IMR-90 (cell line): ENCODE measurements at regions not wholly inside any gene's neighbourhood (a gene's known extent, or its start where the extent isn't known, plus 50 kb on each side); places are given as distances from the start of the nearest gene placed in this dataset.

Experiments
- ATAC-seq: fragments of 200-7000 bp; cut with Tn5 transposase; 2 replicates; pipeline ENCODE4 v1.9.1; 2020; ENCODE audit warnings: low read depth, mild to moderate bottlenecking, moderate library complexity
- BruUV-seq: library from RNA; stranded (reverse); fragments of 400-500 nt; replicated peaks from 2 replicates; lab custom pipeline; 2021; lab: Mats Ljungman, UMichigan
- CTCF ChIA-PET: fragments of 300-600 bp; formaldehyde crosslinking; extraction: SDS; loops from one replicate; lab custom pipeline; 2021; ENCODE audit warnings: antibody characterized with exemption; lab: Yijun Ruan, JAX
- POLR2A ChIA-PET: fragments of 300-600 bp; sonication (Branson Sonifier 250); formaldehyde crosslinking; loops from one replicate; lab custom pipeline; 2022; ENCODE audit warnings: antibody characterized with exemption; ENCODE audit not compliant: unreplicated experiment; lab: Charles Lee
- DNase-seq: peaks from one replicate; pipeline ENCODE4 v3.0.0; 2013
- H2AFZ ChIP-seq: replicated peaks from 2 replicates; pipeline ENCODE3; 2013; ENCODE audit warnings: low read length, mild to moderate bottlenecking; ENCODE audit not compliant: poor library complexity
- H2AK5ac ChIP-seq: 2 replicates; pipeline ENCODE4 v1.6.1; 2013; ENCODE audit warnings: low read depth, low read length, inconsistent platforms
- H2AK9ac ChIP-seq: replicated peaks from 2 replicates; pipeline ENCODE3; 2013; ENCODE audit warnings: mild to moderate bottlenecking, low read depth, low read length, moderate library complexity; ENCODE audit not compliant: poor library complexity
- H2BK120ac ChIP-seq: 2 replicates; pipeline ENCODE4 v1.6.1; 2013; ENCODE audit warnings: low read depth, low read length, inconsistent platforms
- H2BK15ac ChIP-seq: 3 replicates; pipeline ENCODE4 v1.6.1; 2013; ENCODE audit warnings: low read depth, low read length, inconsistent platforms
- H2BK20ac ChIP-seq: 2 replicates; pipeline ENCODE4 v1.6.1; 2013; ENCODE audit warnings: low read depth, mild to moderate bottlenecking, inconsistent platforms, low read length, moderate library complexity
- H2BK5ac ChIP-seq: 2 replicates; pipeline ENCODE4 v1.6.1; 2013; ENCODE audit warnings: mild to moderate bottlenecking, low read depth, low read length, inconsistent platforms; ENCODE audit not compliant: poor library complexity, severe bottlenecking
- H3K14ac ChIP-seq: replicated peaks from 2 replicates; pipeline ENCODE4 v1.6.1; 2013; ENCODE audit warnings: low read depth, low read length, inconsistent platforms
- H3K18ac ChIP-seq: 2 replicates; pipeline ENCODE4 v1.6.1; 2013; ENCODE audit warnings: low read depth, low read length, control low read depth
- H3K23ac ChIP-seq: 2 replicates; pipeline ENCODE4 v1.6.1; 2013; ENCODE audit warnings: low read depth, low read length, inconsistent platforms
- H3K27ac ChIP-seq: 2 replicates; pipeline ENCODE4 v1.5.1; 2013; ENCODE audit warnings: mild to moderate bottlenecking, control low read depth, low read length; ENCODE audit not compliant: insufficient read depth
- H3K27me3 ChIP-seq: 2 replicates; pipeline ENCODE4 v1.6.1; 2013; ENCODE audit warnings: low read length; ENCODE audit not compliant: control insufficient read depth, insufficient read depth
- H3K36me3 ChIP-seq: 2 replicates; pipeline ENCODE4 v1.6.1; 2013; ENCODE audit warnings: low read length, mixed read lengths; ENCODE audit not compliant: control insufficient read depth, insufficient read depth
- H3K4ac ChIP-seq: 2 replicates; pipeline ENCODE4 v1.6.1; 2013; ENCODE audit warnings: low read depth, low read length, inconsistent platforms
- H3K4me1 ChIP-seq: 2 replicates; pipeline ENCODE4 v1.6.1; 2013; ENCODE audit warnings: low read length, mixed read lengths; ENCODE audit not compliant: control insufficient read depth, insufficient read depth
- H3K4me2 ChIP-seq: 2 replicates; pipeline ENCODE4 v1.6.1; 2013; ENCODE audit warnings: low read depth, mild to moderate bottlenecking, control low read depth, low read length, moderate library complexity
- H3K4me3 ChIP-seq: 2 replicates; pipeline ENCODE4 v1.5.1; 2013; ENCODE audit warnings: low read depth, mild to moderate bottlenecking, control low read depth, low read length, moderate library complexity; ENCODE audit not compliant: insufficient read depth
- H3K56ac ChIP-seq: 2 replicates; pipeline ENCODE4 v1.6.1; 2013; ENCODE audit warnings: low read length, inconsistent platforms; ENCODE audit not compliant: insufficient read depth; ENCODE audit errors: extremely low read depth
- H3K79me1 ChIP-seq, 2 experiments: 2 replicates each; pipeline ENCODE4 v1.6.1; 2013; ENCODE audit warnings: low read length in 2 of 2, inconsistent platforms in 1 of 2, low read depth in 1 of 2
- H3K9ac ChIP-seq: 2 replicates; pipeline ENCODE4 v1.6.1; 2013; ENCODE audit warnings: low read depth, low read length, control low read depth
- H3K9me1 ChIP-seq: 2 replicates; pipeline ENCODE4 v1.6.1; 2013; ENCODE audit warnings: low read length, inconsistent platforms; ENCODE audit not compliant: insufficient read depth
- H3K9me3 ChIP-seq: 2 replicates; pipeline ENCODE4 v1.6.1; 2013; ENCODE audit warnings: low read length; ENCODE audit not compliant: control insufficient read depth, insufficient read depth
- H4K20me1 ChIP-seq: 2 replicates; pipeline ENCODE4 v1.6.1; 2013; ENCODE audit warnings: low read length, inconsistent platforms; ENCODE audit not compliant: insufficient read depth
- H4K5ac ChIP-seq: 2 replicates; pipeline ENCODE4 v1.6.1; 2013; ENCODE audit warnings: mild to moderate bottlenecking, low read depth, low read length, control low read depth
- H4K8ac ChIP-seq, 2 experiments: 2 replicates each; pipeline ENCODE4 v1.6.1; 2013; ENCODE audit warnings: low read depth in 2 of 2, low read length in 2 of 2, control low read depth in 1 of 2, inconsistent platforms in 1 of 2
- H4K91ac ChIP-seq: 2 replicates; pipeline ENCODE4 v1.6.1; 2013; ENCODE audit warnings: low read depth, low read length, inconsistent platforms; ENCODE audit not compliant: insufficient read depth
- BHLHE40 ChIP-seq: fragments of 150-350 bp; IDR thresholded peaks from 2 replicates; pipeline ENCODE4 v1.6.1; 2016; ENCODE audit warnings: mild to moderate bottlenecking, low read depth, low read length
- CEBPB ChIP-seq: IDR thresholded peaks from 2 replicates; pipeline ENCODE4 v1.6.1; 2012; ENCODE audit warnings: low read depth, low read length, improper control_type of control experiment
- CHD1 ChIP-seq: IDR thresholded peaks from 2 replicates; pipeline ENCODE4 v1.6.1; 2012; ENCODE audit warnings: low read depth, low read length, improper control_type of control experiment
- FOS ChIP-seq: fragments of 150-350 bp; IDR thresholded peaks from 2 replicates; pipeline ENCODE4 v1.6.1; 2016; ENCODE audit warnings: low read depth, low read length
- MAFK ChIP-seq: IDR thresholded peaks from 2 replicates; pipeline ENCODE4 v1.6.1; 2012; ENCODE audit warnings: low read depth, low read length, improper control_type of control experiment
- MAZ ChIP-seq: IDR thresholded peaks from 2 replicates; pipeline ENCODE4 v1.6.1; 2012; ENCODE audit warnings: low read depth, mild to moderate bottlenecking, low read length, improper control_type of control experiment, moderate library complexity, borderline replicate concordance
- MXI1 ChIP-seq: IDR thresholded peaks from 2 replicates; pipeline ENCODE4 v1.6.1; 2012; ENCODE audit warnings: low read depth, mild to moderate bottlenecking, low read length, moderate library complexity, borderline replicate concordance
- NFE2L2 ChIP-seq: fragments of 150-350 bp; IDR thresholded peaks from 2 replicates; pipeline ENCODE4 v1.6.1; 2016; ENCODE audit warnings: low read depth, mild to moderate bottlenecking, low read length
- POLR2A ChIP-seq: IDR thresholded peaks from 2 replicates; pipeline ENCODE4 v1.6.1; 2012; ENCODE audit warnings: mild to moderate bottlenecking, low read depth, low read length
- RAD21 ChIP-seq: IDR thresholded peaks from 2 replicates; pipeline ENCODE4 v1.6.1; 2012; ENCODE audit warnings: low read length, improper control_type of control experiment
- RCOR1 ChIP-seq: IDR thresholded peaks from 2 replicates; pipeline ENCODE4 v1.6.1; 2012; ENCODE audit warnings: mild to moderate bottlenecking, low read length, improper control_type of control experiment; ENCODE audit not compliant: insufficient replicate concordance
- RFX5 ChIP-seq: IDR thresholded peaks from 2 replicates; pipeline ENCODE4 v1.8.0; 2012; ENCODE audit warnings: low read depth, mild to moderate bottlenecking, low read length, moderate library complexity
- SMC3 ChIP-seq: fragments of 150-350 bp; IDR thresholded peaks from 2 replicates; pipeline ENCODE4 v1.6.1; 2016; ENCODE audit warnings: low read depth, mild to moderate bottlenecking, antibody characterized with exemption, low read length, moderate library complexity
- WGBS, 2 experiments: methylation state at CpG; one replicate each; pipeline versions ENCODE4 v1.1.5 to v1.1.7; 2013; ENCODE audit warnings: missing lambda C conversion rate in 2 of 2; ENCODE audit not compliant: insufficient read length in 1 of 2; ENCODE audit errors: extremely low coverage in 2 of 2; 5-methylcytosine and 5-hydroxymethylcytosine counted together
- dilution Hi-C: fragments of 300-500 bp; cut with HindIII; formaldehyde crosslinking; loops from one replicate; pipeline ENCODE4 v1.14.3; 2018; ENCODE audit warnings: low sequenced_read_pairs; ENCODE audit not compliant: unreplicated experiment
- in situ Hi-C: fragments of 300-500 bp; cut with MboI; formaldehyde crosslinking; loops from 3 replicates; pipeline ENCODE4 v1.14.3; 2019; ENCODE audit warnings: low sequenced_read_pairs, inconsistent platforms, mixed read lengths
- intact Hi-C: fragments of 100-400 bp; cut with micrococcal nuclease; formaldehyde crosslinking; loops from 2 replicates; pipeline ENCODE4 v1.10.0; 2022
- TF ChIP-seq, protein P1 (sequence below): fragments of 150-350 bp; IDR thresholded peaks from 2 replicates; pipeline ENCODE4 v1.6.1; 2017; ENCODE audit warnings: mild to moderate bottlenecking, antibody characterized with exemption, low read length, low read depth
- TF ChIP-seq, protein P2 (sequence below): conservative IDR thresholded peaks from 2 replicates; pipeline ENCODE4 v1.5.1; 2012; ENCODE audit warnings: mild to moderate bottlenecking, low read depth, low read length, improper control_type of control experiment
- TF ChIP-seq, protein P3 (sequence below): fragments of 150-350 bp; IDR thresholded peaks from 2 replicates; pipeline ENCODE4 v1.6.1; 2016; ENCODE audit warnings: low read depth, mild to moderate bottlenecking, low read length, moderate library complexity, borderline replicate concordance

DNA sequence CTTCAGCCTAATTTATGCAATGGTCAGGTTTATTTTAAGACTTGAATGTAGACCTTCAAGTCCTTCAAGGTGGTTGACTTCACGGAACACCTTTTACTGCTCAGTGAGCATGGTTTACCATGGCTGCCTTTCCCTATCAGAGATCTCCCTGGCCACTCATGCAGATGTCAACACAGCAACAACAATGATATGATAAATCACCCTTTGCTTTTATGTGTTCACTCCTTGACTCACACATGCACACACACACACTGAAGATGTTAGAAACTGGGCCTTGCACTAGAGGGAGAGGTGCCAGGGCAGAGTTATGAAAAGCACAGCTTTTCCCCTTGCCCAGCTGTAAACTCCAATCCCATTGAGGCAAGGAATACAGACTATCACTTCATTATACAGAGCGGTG is 134.4 kb downstream of the WNT5A start:
- Histone ChIP-seq H3K36me3 (no peaks in the 10 kb centered on the region), H2BK120ac (no peak overlapping the region), H3K27ac (no peak overlapping the region), H2AK9ac (no peak overlapping the region), H3K14ac (no peak overlapping the region), H3K4me3 (no peak overlapping the region), H2BK5ac (no peak overlapping the region), H3K56ac (no peak overlapping the region), H3K9me3 (no peaks in the 10 kb centered on the region), H4K91ac (no peak overlapping the region), H4K20me1 (no peaks in the 10 kb centered on the region), H3K23ac (no peak overlapping the region), H3K9ac (no peak overlapping the region), H2BK20ac (no peak overlapping the region), H2AFZ (no peak overlapping the region), H4K8ac (no peak overlapping the region), H3K18ac (no peak overlapping the region), H3K4me2 (no peak overlapping the region), H3K27me3 (no peaks in the 10 kb centered on the region), H2BK15ac (no peak overlapping the region), H3K79me1 (no peaks in the 10 kb centered on the region), H3K4me1 (no peaks in the 10 kb centered on the region), H3K9me1 (no peaks in the 10 kb centered on the region), H2AK5ac (no peak overlapping the region), H3K4ac (no peak overlapping the region), H4K5ac (no peak overlapping the region)
- ATAC-seq (no peak), DNase-seq (peak; percentile 20)
- in situ Hi-C loops (no loop called here), dilution Hi-C loops (no loop called here), intact Hi-C loops (no loop called here)
- TF ChIP-seq MAZ = no peak
- TF ChIP-seq CHD1 = no peak
- TF ChIP-seq RAD21 = no peak
- no peak for TF ChIP-seq MXI1
- TF ChIP-seq MAFK = no peak
- TF ChIP-seq, protein P1, sequence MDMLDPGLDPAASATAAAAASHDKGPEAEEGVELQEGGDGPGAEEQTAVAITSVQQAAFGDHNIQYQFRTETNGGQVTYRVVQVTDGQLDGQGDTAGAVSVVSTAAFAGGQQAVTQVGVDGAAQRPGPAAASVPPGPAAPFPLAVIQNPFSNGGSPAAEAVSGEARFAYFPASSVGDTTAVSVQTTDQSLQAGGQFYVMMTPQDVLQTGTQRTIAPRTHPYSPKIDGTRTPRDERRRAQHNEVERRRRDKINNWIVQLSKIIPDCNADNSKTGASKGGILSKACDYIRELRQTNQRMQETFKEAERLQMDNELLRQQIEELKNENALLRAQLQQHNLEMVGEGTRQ = no peak
- TF ChIP-seq RFX5 = no peak
- no peak for TF ChIP-seq NFE2L2
- TF ChIP-seq POLR2A = no peak
- TF ChIP-seq BHLHE40 = no peak
- no peak for TF ChIP-seq RCOR1
- TF ChIP-seq, protein P2, sequence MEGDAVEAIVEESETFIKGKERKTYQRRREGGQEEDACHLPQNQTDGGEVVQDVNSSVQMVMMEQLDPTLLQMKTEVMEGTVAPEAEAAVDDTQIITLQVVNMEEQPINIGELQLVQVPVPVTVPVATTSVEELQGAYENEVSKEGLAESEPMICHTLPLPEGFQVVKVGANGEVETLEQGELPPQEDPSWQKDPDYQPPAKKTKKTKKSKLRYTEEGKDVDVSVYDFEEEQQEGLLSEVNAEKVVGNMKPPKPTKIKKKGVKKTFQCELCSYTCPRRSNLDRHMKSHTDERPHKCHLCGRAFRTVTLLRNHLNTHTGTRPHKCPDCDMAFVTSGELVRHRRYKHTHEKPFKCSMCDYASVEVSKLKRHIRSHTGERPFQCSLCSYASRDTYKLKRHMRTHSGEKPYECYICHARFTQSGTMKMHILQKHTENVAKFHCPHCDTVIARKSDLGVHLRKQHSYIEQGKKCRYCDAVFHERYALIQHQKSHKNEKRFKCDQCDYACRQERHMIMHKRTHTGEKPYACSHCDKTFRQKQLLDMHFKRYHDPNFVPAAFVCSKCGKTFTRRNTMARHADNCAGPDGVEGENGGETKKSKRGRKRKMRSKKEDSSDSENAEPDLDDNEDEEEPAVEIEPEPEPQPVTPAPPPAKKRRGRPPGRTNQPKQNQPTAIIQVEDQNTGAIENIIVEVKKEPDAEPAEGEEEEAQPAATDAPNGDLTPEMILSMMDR = no peak
- no peak for TF ChIP-seq SMC3
- TF ChIP-seq, protein P3, sequence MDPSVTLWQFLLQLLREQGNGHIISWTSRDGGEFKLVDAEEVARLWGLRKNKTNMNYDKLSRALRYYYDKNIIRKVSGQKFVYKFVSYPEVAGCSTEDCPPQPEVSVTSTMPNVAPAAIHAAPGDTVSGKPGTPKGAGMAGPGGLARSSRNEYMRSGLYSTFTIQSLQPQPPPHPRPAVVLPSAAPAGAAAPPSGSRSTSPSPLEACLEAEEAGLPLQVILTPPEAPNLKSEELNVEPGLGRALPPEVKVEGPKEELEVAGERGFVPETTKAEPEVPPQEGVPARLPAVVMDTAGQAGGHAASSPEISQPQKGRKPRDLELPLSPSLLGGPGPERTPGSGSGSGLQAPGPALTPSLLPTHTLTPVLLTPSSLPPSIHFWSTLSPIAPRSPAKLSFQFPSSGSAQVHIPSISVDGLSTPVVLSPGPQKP = no peak
- no peak for TF ChIP-seq FOS
- TF ChIP-seq CEBPB = no peak
- CTCF ChIA-PET = interaction anchor here (0.8 kb wide), 1 partner anchor 292 kb away, joined by 4 read pairs; no protein-coding TSS in a partner anchor
- BruUV-seq = no TSS peak
- WGBS, 2 experiments = 100% methylated on average over 1 of the region's 2 CpGs; no CpG with 5 or more reads in 1 of the 2 experiments
- POLR2A ChIA-PET = no interaction called here
